ENCODE measurements at regions not wholly inside any gene's neighbourhood (a gene's known extent, or its start where the extent isn't known, plus 50 kb on each side); places are given as distances from the start of the nearest gene placed in this dataset.

GRCh38 chr3:26058901-26059321, 269.0 kb downstream of the OXSM start:
- no peaks in the 10 kb centered on the region for H3K36me3 ChIP-seq (ENCODE audit: low read depth, missing control alignments)
- 61 to 64% methylated on average over 4 of the region's 4 CpGs for WGBS, 2 donors
- no peak overlapping the region for H3K4me3 ChIP-seq
- H3K9me3 ChIP-seq = no peaks in the 10 kb centered on the region
- intact Hi-C loops (cut with DNase I; ENCODE audit: low total_unique reads) = no loop called here
- H3K27ac ChIP-seq = no peak overlapping the region
- H3K4me1 ChIP-seq = no peaks in the 10 kb centered on the region
- DNase-seq = no peak
- TF ChIP-seq, protein P1, sequence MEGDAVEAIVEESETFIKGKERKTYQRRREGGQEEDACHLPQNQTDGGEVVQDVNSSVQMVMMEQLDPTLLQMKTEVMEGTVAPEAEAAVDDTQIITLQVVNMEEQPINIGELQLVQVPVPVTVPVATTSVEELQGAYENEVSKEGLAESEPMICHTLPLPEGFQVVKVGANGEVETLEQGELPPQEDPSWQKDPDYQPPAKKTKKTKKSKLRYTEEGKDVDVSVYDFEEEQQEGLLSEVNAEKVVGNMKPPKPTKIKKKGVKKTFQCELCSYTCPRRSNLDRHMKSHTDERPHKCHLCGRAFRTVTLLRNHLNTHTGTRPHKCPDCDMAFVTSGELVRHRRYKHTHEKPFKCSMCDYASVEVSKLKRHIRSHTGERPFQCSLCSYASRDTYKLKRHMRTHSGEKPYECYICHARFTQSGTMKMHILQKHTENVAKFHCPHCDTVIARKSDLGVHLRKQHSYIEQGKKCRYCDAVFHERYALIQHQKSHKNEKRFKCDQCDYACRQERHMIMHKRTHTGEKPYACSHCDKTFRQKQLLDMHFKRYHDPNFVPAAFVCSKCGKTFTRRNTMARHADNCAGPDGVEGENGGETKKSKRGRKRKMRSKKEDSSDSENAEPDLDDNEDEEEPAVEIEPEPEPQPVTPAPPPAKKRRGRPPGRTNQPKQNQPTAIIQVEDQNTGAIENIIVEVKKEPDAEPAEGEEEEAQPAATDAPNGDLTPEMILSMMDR (IDR thresholded peaks at IDR 0.05) = no peak
- TF ChIP-seq POLR2A (IDR thresholded peaks at IDR 0.05) = no peak
- no peaks in the 10 kb centered on the region for H3K27me3 ChIP-seq

GRCh38 chr3:26061947-26062346, 272.1 kb downstream of the OXSM start:
- no peak overlapping the region for H3K4me3 ChIP-seq
- TF ChIP-seq POLR2A (IDR thresholded peaks at IDR 0.05) = no peak
- TF ChIP-seq, protein P1 (IDR thresholded peaks at IDR 0.05) = no peak
- no peak for DNase-seq
- no peaks in the 10 kb centered on the region for H3K4me1 ChIP-seq
- no peaks in the 10 kb centered on the region for H3K27me3 ChIP-seq
- H3K36me3 ChIP-seq (ENCODE audit: low read depth, missing control alignments) = no peaks in the 10 kb centered on the region
- intact Hi-C loops (cut with DNase I; ENCODE audit: low total_unique reads) = no loop called here
- no peak overlapping the region for H3K27ac ChIP-seq
- H3K9me3 ChIP-seq = no peaks in the 10 kb centered on the region

- H3K27ac ChIP-seq = no peak overlapping the region
- intact Hi-C loops (cut with DNase I; ENCODE audit: low total_unique reads) = no loop called here
- DNase-seq = no peak
- H3K4me1 ChIP-seq = no peaks in the 10 kb centered on the region
- H3K36me3 ChIP-seq (ENCODE audit: low read depth, missing control alignments) = no peaks in the 10 kb centered on the region
- no peaks in the 10 kb centered on the region for H3K9me3 ChIP-seq
- no peaks in the 10 kb centered on the region for H3K27me3 ChIP-seq
- 85 to 89% methylated on average over 1 of the region's 1 CpG for WGBS, 2 donors
- H3K4me3 ChIP-seq = no peak overlapping the region
- TF ChIP-seq, protein P1 (IDR thresholded peaks at IDR 0.05) = no peak
- TF ChIP-seq POLR2A (IDR thresholded peaks at IDR 0.05) = no peak
Observed at GRCh38 chr3:26064297-26064696, 274.4 kb downstream of the OXSM start.

DNA sequence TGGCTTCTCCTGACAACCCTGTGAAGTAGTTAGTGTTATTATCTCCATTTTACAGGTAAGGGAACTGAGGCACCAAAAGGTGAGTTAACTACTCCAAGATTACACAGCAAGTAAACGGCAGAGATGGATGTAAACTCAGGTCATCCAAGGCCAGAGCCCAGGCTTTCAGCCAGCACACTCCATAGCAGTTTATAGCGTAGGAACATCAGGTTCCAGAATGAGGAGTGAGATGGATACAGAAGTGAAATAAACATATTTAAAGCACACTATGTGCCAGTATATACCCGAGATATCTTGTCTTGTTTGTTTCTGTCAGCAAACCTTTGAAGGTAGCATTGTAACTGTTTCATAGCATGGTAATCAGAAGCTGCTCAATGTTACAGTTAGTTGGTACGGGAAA, 279.0 kb downstream of the OXSM start:
- no peak for DNase-seq
- Histone ChIP-seq H3K4me1 (no peaks in the 10 kb centered on the region), H3K4me3 (no peak overlapping the region), H3K27me3 (no peaks in the 10 kb centered on the region), H3K27ac (no peak overlapping the region), H3K36me3 (ENCODE audit: low read depth, missing control alignments) (no peaks in the 10 kb centered on the region), H3K9me3 (no peaks in the 10 kb centered on the region)
- intact Hi-C loops (cut with DNase I; ENCODE audit: low total_unique reads) = no loop called here
- TF ChIP-seq, protein P1 (IDR thresholded peaks at IDR 0.05) = no peak
- no peak for TF ChIP-seq POLR2A (IDR thresholded peaks at IDR 0.05)
- WGBS, 2 donors = 43 to 66% methylated on average over 4 of the region's 4 CpGs

DNA sequence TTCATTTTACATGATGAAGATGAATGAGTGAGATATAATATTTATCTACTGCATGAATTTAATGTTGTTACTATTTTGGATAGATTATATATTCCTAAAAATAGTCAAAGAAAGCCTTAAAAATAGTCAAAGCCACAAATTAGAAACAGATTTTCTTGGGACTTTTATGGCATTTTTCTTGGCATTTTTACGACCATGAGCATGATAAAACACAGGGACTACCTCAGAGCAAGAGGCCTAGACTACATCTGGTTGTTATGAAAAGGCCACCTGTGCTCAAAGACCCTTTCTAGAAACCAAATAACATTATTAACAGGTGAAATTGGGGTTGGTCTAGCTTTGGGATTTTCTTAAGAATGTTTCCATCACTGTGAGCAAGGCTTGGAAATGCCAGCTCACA, 281.0 kb downstream of the OXSM start:
- WGBS, 2 donors = 63% methylated on average over 1 of the region's 1 CpG
- DNase-seq = no peak
- H3K27ac ChIP-seq = no peak overlapping the region
- H3K27me3 ChIP-seq = no peaks in the 10 kb centered on the region
- H3K4me1 ChIP-seq = no peaks in the 10 kb centered on the region
- H3K9me3 ChIP-seq = no peaks in the 10 kb centered on the region
- H3K36me3 ChIP-seq (ENCODE audit: low read depth, missing control alignments) = no peaks in the 10 kb centered on the region
- H3K4me3 ChIP-seq = no peak overlapping the region
- intact Hi-C loops (cut with DNase I; ENCODE audit: low total_unique reads) = no loop called here
- TF ChIP-seq POLR2A (IDR thresholded peaks at IDR 0.05) = no peak
- TF ChIP-seq, protein P1 (IDR thresholded peaks at IDR 0.05) = no peak

Data from testis (tissue), 2 donors.